ENCODE measurements at regions not wholly inside any gene's neighbourhood (a gene's known extent, or its start where the extent isn't known, plus 50 kb on each side); places are given as distances from the start of the nearest gene placed in this dataset.

GRCh38 chr1:239947801-239948200 lies 143.9 kb upstream of the FMN2 start:
- TF ChIP-seq, protein P1, sequence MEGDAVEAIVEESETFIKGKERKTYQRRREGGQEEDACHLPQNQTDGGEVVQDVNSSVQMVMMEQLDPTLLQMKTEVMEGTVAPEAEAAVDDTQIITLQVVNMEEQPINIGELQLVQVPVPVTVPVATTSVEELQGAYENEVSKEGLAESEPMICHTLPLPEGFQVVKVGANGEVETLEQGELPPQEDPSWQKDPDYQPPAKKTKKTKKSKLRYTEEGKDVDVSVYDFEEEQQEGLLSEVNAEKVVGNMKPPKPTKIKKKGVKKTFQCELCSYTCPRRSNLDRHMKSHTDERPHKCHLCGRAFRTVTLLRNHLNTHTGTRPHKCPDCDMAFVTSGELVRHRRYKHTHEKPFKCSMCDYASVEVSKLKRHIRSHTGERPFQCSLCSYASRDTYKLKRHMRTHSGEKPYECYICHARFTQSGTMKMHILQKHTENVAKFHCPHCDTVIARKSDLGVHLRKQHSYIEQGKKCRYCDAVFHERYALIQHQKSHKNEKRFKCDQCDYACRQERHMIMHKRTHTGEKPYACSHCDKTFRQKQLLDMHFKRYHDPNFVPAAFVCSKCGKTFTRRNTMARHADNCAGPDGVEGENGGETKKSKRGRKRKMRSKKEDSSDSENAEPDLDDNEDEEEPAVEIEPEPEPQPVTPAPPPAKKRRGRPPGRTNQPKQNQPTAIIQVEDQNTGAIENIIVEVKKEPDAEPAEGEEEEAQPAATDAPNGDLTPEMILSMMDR (IDR thresholded peaks at IDR 0.05) = no peak
- DNase-seq (ENCODE audit: low spot score) = no peak
- Histone ChIP-seq H3K4me3 (no peak overlapping the region), H3K27ac (no peak overlapping the region)

DNA sequence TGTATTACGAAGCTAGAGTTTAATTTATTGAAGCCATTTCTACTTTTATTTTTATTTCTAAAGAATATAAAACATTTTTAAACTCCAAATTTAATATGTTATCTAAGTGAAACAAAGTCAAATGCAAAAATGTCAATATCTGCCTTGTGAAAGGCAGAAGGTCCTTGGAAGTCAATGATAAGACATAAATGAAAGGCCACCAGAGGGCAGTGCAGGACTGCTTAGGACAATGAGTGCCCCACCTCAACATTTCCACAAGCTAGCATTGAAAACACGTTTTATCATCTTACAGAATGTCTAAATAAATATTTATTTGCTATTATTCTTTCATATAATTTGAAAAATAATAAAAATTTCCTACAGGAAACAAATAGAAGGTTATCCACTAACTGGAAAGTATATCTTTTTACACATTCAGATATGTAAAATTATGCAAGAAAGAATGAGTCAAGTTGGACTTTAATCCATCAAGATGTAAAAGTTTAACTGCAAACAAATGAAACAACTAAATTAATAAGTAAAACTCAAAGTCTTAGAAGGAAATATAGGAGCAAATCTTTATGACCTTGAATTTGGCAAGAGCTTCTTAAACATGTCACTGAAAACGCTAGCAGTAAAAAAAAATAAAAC lies 140.1 kb upstream of the FMN2 start:
- H3K27ac ChIP-seq = no peak overlapping the region
- TF ChIP-seq, protein P1 (IDR thresholded peaks at IDR 0.05) = peak; percentile 32
- no peak for DNase-seq (ENCODE audit: low spot score)
- H3K4me3 ChIP-seq = no peak overlapping the region

DNA sequence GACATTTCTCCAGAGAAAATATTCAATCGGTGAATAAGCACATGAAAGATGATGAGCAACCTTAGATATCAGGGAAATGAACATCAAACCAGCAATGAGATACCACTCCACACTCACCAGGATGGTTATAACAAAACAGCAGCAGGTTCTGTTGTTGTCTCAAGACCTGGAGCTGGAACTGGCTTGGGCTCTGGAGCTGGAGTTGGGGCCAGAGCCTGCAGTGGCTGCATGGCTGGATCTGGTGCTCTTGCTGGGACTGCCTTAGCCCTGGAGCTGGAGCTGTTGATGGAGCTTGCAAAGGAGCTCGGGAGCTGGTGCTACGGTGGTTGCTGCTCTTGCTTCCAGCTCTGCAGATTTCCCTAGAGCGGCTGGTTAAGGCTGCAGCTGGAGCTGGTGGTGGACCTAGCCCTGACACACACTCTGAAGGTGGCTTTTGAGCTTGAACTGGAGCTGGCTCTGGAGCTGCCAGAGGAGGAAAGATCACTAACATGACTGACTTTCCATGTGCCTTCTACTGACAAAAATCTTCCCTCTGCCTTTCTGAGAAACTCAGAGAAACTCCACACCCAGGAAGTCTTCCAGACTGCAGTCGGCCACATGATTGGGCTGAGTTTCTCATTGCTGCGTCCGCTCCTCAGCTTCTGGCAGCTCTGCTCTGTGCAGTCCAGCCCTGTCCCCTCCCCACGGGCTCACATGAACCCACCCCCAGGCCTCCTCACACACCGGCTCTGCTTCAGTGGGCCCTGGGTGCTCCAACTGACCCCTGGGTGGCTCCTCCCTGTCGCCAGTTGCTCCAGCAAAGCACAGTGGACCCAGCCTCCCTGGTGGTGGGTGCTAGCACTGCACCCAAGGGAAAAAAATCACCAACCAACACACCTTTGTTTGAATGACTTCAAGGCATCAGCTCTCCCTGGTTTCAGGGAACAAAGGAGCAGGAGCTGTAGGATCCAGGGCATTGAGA lies 139.1 kb upstream of the FMN2 start:
- no peak overlapping the region for H3K27ac ChIP-seq
- DNase-seq (ENCODE audit: low spot score) = no peak
- TF ChIP-seq, protein P1 (IDR thresholded peaks at IDR 0.05) = no peak

DNA sequence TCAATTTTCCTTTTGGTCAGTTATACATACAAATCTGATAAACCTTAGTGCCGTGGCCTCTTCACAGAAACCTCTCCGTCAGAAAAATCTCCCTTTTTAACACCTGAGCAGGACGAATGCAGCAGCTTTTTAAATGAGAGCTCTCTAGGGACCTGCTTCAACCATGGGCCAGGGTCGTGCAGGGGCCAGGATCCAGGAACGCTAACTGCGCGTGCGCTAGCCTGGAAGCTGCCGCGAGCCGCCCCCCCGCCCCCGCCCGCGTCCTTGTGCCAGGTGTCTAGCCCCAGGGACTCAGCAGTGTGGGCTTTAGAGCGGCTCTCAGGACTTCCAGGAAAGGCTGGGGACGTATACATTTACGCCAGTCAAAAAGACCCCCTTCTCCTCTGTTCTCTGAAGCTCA lies 136.8 kb upstream of the FMN2 start:
- TF ChIP-seq, protein P1 (IDR thresholded peaks at IDR 0.05) = no peak
- no peak for DNase-seq (ENCODE audit: low spot score)
- Histone ChIP-seq H3K27ac (no peak overlapping the region), H3K4me3 (no peak overlapping the region)

More for the DNA sequence above, 139.1 kb upstream of the FMN2 start:
- H3K4me3 ChIP-seq = no peak overlapping the region

- no peak overlapping the region for H3K4me3 ChIP-seq
- DNase-seq (ENCODE audit: low spot score) = no peak
- H3K27ac ChIP-seq = no peak overlapping the region
- TF ChIP-seq, protein P1 (IDR thresholded peaks at IDR 0.05) = no peak
Observed at GRCh38 chr1:239955431-239955830, 136.3 kb upstream of the FMN2 start.

DNA sequence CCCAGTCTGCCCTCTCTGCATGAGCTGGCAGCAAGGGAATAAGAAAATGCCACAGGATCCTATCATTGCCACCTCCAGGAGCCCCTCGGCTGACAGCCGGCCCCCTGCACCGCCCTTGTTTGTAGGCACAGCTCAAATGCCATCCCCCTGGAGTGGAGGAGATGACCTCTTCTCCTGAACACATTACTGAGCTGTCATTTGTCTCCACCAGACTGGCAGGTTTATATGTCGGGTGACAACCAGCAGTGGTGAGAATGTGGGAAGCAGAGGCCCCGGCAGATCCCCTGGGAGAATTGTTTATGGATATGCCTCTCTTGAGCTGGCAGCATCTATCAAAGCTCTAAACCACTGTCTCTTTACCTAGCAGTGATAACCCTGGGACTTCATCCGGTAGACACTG lies 135.4 kb upstream of the FMN2 start:
- no peak for DNase-seq (ENCODE audit: low spot score)
- H3K27ac ChIP-seq = no peak overlapping the region
- H3K4me3 ChIP-seq = no peak overlapping the region
- TF ChIP-seq, protein P1 (IDR thresholded peaks at IDR 0.05) = no peak
